GM12873 (cell line): ENCODE measurements at regions not wholly inside any gene's neighbourhood (a gene's known extent, or its start where the extent isn't known, plus 50 kb on each side); places are given as distances from the start of the nearest gene placed in this dataset.

Experiments
- CTCF ChIP-seq: IDR thresholded peaks from 2 replicates; pipeline ENCODE4 v1.5.1; 2012; ENCODE audit warnings: low read depth, mild to moderate bottlenecking, moderate library complexity, low read length, control low read depth; ENCODE audit not compliant: insufficient read depth; ENCODE audit errors: missing control alignments

GRCh38 chr4:26020881-26021280 lies 106.9 kb downstream of the SMIM20 start:
- TF ChIP-seq CTCF, result no peak

DNA sequence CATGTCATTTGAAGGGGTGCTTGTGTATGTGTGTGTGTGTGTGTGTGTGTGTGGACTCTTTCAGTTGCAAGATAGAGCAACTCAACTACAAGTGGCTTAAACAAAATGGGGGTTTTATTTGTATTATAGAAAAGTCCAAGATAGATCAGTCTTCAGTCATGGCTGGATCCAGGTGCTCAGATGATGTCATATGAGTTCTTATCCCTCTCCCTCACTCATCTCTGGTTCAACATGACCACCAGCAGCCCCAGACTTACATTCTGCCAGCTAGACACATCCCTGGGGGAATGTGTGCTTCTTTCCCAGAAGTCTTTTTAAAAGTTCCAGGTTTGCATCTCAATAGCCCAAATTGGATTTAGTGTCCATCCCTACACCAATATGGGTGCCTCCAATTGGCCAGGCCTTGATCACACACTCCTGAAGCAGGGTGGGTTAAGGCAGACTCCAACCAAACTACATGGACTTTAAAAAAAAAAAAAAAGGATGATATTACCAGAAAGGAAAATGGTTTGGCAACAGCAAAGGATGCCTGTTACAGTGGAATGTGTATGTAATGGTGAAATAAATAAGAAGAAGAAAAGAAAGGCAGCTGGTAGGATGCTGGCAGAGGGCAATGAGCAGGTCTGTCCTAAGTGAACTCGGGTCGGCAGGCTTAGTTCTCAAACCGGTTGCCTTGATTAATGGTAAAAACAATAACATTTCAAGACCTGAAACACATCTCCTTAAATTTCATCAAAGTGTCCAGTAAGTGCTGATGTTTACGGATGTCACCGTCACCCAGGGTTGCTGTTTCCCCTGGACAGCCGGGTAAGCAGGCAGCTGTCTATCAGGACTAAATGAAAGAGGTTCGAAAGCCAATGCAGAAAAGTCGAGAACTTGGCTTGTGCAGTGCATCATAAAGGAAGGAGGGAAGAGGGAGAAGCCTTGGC lies 107.7 kb downstream of the SMIM20 start:
- no peak for TF ChIP-seq CTCF

DNA sequence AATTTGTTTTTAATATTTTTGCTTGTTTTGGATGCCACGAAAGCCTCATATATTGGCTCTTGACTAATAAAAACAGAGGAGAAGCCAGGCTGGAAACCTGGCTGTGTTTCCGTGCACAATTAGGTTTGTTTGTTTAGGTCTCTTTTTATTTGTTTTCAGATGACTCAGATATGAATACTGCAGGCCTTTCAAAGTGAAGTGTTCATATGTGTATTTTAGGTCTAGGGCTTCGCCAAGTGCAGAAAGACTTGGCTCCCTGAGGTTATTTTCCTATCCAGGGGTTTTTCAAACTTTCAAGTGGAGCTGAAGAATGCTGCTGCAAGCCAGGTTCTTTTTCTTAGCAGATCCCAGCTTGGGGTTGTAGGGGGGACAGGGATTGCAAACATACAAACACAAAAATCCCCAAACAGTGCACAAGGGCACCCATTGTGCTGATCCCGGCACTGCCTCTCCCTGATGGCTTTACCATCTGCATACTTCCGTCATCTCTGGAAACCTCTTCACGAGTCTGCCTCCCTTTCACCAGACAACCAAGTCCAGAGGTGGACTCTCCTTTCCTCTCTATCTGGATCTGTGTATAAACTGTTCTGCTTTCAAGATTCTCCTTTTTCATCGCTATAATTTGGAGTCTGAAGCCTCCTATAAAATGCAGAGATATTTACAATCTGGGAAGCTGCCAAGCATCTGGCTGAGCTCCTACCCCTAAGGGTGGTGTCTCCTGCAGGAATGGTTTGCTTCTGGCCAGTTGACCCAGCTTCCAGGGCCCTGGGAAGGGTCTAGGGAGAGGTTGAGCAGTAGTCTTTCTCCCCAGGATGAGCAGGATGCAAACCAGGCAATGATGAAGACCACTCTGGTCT lies 108.6 kb downstream of the SMIM20 start:
- no peak for TF ChIP-seq CTCF

DNA sequence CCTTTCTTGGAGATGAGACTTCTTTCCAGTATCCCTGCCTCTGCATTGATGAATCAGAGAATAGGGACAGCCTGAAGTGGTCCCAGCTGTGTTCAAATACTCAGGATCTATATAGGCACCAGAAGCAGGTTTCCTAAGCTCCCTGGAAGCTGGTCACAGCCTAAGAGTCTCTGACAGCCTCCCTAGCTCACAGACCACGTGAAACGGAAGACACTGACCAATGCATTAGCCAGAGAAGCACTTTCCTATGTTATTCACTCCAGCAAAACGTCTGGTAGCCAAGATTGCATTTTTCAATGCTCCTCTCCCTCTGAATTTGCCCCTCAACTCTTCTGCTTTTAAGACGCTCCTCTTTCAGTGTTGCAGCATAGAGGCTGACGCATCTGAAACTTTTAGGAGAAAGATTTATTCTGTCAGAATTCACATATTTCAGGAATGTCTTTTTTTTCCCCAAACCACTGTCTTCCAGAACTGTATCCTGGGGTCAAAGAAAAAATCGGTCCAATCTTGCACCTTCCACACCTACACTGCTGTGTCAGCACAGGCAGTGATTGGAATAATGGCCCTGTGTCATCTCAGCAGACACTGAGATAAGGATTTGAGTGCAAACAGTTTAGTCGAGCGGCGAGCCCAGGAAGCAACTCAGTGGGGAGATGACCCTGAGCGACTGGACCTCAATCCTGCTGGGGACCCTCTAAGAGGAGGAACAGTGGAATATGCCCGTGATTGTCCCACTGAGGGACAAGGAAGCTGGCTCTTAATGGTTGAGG lies 109.4 kb downstream of the SMIM20 start:
- no peak for TF ChIP-seq CTCF

DNA sequence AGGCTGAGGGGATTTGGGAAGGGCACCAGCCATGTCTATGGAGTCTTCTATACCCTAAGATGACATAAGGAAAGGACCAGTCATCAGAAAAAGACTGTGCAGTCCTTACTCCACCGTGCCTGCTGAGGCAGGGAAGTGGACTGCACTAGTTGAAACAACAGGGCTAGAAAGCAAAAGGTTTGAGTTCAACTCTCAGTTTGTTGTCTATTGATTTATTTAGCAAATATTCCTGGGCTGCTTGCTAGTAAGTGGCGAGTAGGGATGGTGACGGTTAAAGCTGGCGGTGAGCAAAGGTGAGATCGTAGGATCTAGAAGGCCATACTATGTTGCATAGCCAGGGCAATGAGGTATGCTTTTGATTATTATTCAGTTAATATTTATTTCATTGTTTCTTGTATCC lies 110.1 kb downstream of the SMIM20 start:
- TF ChIP-seq CTCF, result no peak

- no peak for TF ChIP-seq CTCF
These were observed 114.2 kb downstream of the SMIM20 start for GRCh38 chr4:26028133-26028792.
